GM18505 (cell line): ENCODE measurements at regions not wholly inside any gene's neighbourhood (a gene's known extent, or its start where the extent isn't known, plus 50 kb on each side); places are given as distances from the start of the nearest gene placed in this dataset.

Experiments
- ATAC-seq: cut with Tn5 transposase; IDR thresholded peaks from one replicate; pipeline ENCODE4 v1.9.1; 2021; ENCODE audit not compliant: unreplicated experiment
- POLR2A ChIP-seq: IDR thresholded peaks from 4 replicates; pipeline ENCODE4 v1.6.1; 2011; ENCODE audit warnings: borderline replicate concordance; ENCODE audit not compliant: insufficient read depth, insufficient read length; ENCODE audit errors: extremely low read depth

DNA sequence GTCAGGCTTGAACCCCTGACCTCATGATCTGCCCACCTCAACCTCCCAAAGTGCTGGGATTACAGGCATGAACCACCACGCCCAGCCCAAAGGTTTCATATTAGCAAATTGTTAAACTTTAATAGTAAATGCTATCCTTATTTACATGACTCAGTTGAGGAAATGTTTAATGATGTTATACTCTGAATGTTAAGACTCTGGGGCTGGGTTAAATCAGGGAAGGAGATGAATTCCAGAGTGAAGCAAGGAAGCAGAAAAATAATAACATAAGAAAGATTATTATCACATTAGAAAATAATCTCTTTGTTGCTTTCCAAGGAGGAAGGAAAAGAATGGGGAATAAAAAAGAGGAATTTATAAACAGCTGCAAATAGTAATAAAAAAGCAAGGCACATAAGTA is 105.3 kb downstream of the PTGS2 start:
- no peak for TF ChIP-seq POLR2A

DNA sequence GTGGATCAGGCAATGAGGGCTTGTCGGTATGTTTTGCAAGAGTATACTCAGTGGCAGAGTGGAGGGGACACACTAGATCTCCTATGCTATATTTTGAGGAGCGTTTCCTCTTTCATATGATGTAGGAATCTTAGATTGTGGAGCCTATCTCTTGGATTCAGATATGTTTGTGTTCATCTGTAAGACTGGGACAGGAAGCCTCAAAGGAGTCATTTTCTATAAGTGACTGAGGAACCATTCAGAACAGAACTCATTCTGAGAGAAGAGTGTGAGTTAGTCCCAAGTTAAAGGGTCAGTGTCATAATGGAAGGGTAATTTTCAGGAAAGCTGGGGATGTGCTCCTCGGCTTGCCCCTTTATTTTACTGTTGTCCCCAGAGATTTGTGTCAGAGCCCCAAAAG is 107.7 kb downstream of the PTGS2 start:
- no peak for TF ChIP-seq POLR2A
- ATAC-seq = no peak

More for the DNA sequence above, 105.3 kb downstream of the PTGS2 start:
- ATAC-seq = no peak

DNA sequence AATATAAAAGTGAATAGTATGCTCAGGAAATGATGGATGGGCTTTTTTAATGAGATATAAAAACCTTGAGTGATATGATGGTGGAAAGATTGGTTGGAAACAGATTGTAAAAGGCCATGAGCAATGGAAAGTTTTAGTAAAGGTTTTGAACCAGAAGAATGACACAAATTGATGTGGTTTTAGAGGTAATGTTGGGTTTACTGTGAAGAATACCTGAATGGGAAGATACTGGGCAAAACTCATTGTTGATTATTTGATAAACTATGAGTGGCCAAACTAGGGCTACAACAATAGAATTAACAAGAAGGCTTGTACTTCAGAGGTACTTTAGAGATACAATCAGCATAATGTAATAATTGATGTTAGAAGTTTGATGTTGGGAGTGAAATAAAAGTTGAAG is 108.5 kb downstream of the PTGS2 start:
- no peak for ATAC-seq
- TF ChIP-seq POLR2A = no peak

DNA sequence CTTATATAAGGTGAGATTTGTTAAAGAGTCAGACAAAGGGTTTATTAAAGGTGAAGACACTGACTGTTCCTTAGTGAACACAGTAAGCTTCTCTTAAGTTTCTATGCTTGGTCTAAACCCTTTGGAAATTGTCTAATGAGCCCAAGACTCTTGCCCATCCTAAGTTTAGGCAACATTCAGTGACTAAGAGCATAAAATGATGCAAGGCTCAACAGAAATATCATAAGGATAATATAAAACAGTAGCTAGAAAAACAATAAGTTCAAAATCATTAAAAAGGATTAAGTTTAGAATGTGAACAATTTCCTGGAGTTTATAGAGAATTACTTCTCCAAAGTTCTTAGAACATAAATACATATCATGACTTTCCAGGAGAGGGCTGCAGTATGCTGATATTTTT is 108.9 kb upstream of the PDC start:
- ATAC-seq = no peak
- TF ChIP-seq POLR2A = no peak

DNA sequence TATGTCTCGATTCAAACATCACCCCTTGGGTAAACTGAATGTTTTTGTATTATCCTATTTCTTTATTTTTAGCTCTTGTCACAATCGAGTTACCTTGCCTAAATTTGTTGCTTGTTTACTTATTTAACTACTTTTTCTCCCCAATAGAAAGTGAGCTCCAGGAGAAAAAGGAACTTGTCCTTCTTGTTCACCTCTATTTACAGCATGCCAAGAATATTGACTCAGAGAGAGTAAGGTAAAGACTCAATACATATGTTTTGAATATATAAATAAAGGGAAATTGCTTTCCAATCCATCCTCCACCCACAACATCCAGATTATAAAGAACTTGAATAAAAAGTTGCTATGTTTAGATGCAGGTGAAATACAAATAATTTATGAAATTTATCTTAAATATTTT is 107.3 kb upstream of the PDC start:
- no peak for ATAC-seq
- TF ChIP-seq POLR2A = no peak

DNA sequence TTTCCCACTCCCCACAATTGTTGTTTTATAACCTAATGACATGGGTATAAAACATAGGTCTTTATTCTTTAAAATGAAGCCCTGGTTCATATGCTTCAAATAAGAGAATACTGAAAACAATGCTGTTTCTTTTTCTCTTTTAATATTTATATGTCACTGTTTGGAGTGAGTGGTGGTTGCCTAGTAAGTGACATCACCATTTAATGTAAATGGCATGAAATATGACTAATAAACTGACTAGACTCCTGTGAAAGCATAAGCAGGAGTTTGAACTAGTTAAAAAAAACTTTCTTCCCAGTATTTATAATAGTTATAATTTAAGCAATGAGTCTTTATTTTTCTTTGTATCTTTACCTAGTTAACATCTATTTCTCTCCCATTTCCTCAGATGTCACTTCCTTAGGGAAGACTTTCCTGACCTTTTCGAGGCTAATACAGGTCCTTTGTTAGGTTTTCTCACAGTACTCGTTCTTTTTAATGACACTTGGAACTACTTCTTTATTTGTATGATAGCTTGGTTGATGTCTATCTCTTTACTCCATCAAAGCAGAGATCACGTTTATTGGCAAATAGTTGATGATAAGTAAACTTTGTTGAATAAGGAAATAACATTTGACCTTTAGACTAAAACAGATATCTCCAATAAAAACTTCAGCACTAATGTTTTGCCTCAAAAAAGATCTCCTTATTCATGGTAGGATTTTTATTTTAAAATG is 105.4 kb upstream of the PDC start:
- no peak for ATAC-seq
- no peak for TF ChIP-seq POLR2A

DNA sequence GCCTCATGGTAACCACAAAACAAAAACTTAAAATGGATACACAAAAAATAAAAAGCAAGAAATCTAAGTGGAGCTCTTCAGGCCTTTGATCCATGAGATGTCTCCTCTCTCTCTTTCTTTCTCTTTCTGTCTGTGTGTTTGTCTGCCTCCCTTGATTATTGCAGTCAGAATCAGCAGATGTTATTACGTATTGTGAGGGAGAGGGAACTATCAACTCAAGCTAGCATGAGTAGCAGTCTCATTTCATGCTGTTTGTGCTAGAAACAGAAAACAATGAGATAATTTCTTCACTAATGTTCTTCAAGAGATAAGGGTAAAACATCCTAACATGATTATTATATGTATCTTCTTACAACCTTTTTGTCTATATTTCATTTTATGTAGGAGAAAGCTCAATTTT is 103.7 kb upstream of the PDC start:
- no peak for TF ChIP-seq POLR2A
- no peak for ATAC-seq

DNA sequence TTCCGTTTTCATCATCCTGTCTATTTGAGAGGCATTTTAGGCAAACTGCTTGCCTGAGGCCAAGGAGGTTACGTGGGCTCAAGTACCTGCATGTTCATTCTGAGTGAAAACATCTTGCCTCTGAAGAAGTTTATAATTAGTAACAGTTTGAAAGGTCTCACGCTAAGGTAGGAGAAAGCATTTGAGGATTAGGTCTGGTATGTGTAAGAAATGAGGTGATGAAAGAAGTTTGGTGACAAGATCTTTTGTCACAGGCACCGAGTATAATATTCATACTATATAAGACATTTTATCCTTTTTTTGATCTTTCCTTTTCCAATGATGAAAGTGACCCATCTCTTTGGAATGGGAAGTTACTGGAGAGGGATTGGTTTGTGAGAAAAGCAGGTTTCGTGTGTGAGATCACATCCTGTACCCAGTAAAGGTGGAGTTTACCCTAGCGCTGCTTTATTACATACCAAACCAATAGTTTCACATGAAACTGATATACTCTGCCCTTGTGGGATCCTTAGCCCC is 98.7 kb upstream of the PDC start:
- no peak for TF ChIP-seq POLR2A
- ATAC-seq = no peak

DNA sequence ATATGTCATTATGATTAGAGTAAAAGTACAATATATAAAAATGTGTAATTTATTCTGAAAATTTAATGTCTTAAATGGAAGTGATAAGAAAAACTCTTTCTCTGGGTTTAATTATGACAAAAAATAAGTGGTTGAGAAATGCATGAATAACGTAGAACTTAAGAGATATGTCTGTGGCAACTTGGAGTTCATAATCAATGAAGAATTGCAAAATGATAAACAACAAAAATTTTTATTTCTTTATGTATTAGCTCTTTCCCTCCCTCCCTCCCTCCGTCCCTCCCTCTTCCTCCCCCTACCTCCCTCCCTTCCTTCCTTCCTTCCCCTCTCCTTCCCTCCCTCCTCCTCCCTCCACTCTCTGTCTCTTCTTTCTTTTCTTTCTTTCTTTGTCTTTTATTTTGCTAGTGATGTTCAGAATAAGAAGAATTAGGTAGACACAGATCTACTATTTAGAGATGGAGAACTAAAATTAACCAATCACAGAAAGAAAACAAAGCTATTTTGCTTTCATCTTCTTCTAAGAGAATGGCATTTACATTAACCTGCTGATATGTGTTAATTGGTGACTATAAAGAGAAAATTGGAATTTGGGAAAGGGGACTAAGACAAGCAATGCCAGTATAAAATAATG is 96.3 kb upstream of the PDC start:
- no peak for ATAC-seq
- no peak for TF ChIP-seq POLR2A

DNA sequence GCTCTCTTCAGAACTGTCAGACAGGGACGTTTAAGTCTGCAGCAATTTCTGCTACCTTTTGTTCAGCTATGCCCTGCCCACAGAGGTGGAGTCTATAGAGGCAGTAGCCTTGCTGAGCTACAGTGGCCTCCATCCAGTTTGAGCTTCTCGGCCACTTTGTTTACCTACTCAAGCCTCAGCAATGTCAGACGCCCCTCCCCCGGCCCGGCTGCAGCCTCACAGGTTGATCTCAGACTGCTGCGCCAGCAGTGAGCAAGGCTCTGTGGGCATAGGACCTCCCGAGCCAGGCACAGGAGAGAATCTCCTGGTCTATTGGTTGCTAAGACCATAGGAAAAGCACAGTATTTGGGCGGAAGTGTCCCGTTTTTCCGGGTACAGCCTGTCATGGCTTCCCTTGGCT is 89.9 kb upstream of the PDC start:
- no peak for TF ChIP-seq POLR2A
- no peak for ATAC-seq

DNA sequence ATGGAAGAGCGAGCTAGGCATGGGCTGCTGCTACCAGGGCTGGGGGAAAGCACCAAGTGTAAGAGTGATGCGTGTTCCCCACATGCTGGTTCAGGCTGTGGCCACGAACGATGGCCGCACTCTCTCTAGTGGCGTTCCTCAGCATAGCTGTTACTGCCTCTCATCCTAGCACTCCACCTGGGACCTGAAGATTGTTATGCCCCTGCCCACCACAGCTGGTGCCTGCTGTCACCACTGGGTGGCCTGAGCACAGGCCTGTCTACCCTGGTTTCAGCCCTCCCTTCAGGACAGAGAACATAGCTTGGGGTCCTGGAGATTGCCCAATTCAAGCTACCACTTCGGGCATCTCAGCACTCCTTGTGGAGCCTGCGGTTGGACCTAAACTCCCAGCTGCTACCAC is 80.1 kb upstream of the PDC start:
- no peak for ATAC-seq
- no peak for TF ChIP-seq POLR2A

DNA sequence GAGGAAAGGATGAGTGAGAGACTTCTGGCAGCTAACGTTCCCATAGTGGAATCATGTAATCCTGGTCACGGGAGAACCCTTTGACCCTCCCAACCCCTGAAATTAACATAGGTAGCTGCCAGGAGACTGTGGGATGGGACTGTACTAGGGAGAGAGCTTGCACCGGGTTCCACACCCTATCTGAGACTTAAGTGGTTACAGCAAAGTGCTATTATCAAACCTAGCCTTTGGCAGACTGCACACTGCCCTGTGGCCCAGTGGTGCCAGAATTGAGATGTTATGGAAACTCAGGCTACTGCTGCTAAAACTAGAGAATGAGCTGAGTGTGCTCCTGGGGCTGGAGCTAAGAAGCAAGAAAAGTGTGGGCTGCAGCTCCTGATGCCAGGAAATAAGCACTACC is 79.6 kb upstream of the PDC start:
- no peak for ATAC-seq
- TF ChIP-seq POLR2A = no peak

DNA sequence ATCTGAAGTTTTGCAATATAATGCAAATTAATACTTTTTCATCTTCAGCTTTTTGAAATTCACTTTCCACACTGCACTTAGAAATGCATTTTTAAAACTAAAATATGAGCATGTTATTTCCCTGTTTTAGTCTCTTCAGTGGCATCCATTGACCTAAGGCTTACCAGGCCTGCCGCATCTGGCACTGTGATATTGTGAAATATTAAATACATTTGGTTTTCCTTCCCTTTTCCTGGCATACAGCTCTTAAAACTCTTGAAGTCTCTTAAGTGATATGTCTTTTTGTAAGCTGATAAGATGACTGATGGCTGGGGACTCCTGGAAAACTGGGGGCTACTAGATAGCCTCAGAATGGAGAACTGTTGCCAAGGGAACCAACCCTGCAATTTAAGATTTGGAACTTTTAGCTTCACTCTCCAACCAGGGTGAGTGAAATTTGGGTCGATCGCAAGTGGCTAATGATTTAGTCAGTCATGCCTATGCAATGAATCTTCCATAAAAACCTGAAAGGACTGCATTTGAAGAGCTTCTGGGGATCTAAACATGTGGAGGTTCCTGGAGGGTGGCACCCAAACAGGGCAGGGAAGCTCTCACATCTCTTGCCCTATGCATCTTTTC is 75.5 kb upstream of the PDC start:
- TF ChIP-seq POLR2A = no peak
- no peak for ATAC-seq
